ENCODE measurements at regions not wholly inside any gene's neighbourhood (a gene's known extent, or its start where the extent isn't known, plus 50 kb on each side); places are given as distances from the start of the nearest gene placed in this dataset.

GRCh38 chr17:33875973-33876372, 379.1 kb upstream of the CCL2 start:
- TF ChIP-seq CTCF (IDR thresholded peaks at IDR 0.05; ENCODE audit: low read depth, low read length) = no peak
- no peak for TF ChIP-seq EZH2phosphoT487 (IDR thresholded peaks at IDR 0.05; ENCODE audit: low read depth)

Data from OCI-LY3 (cell line).